ENCODE measurements at regions not wholly inside any gene's neighbourhood (a gene's known extent, or its start where the extent isn't known, plus 50 kb on each side); places are given as distances from the start of the nearest gene placed in this dataset.

- Histone ChIP-seq H3K9me3 (ENCODE audit: low read depth, low read length, poor library complexity, severe bottlenecking) (no peaks in the 10 kb centered on the region), H3K27me3 (replicated peaks; ENCODE audit: insufficient read depth, low read depth, low read length, poor library complexity) (no peaks in the 10 kb centered on the region), H3K4me1 (ENCODE audit: insufficient read depth, low read length, poor library complexity, severe bottlenecking) (no peaks in the 10 kb centered on the region), H3K36me3 (ENCODE audit: insufficient read depth, low read length, poor library complexity, severe bottlenecking) (no peaks in the 10 kb centered on the region), H3K27ac (ENCODE audit: low read depth, low read length, poor library complexity, severe bottlenecking) (no peak overlapping the region), H3K4me3 (ENCODE audit: low read depth, low read length, poor library complexity, severe bottlenecking) (no peak overlapping the region)
- no peak for DNase-seq (ENCODE audit: low spot score)
- intact Hi-C loops (cut with micrococcal nuclease; ENCODE audit: unreplicated experiment) = no loop called here
- TF ChIP-seq CTCF (conservative IDR thresholded peaks at IDR 0.05; ENCODE audit: low read depth, low read length) = no peak
- TF ChIP-seq EZH2 (IDR thresholded peaks at IDR 0.05; ENCODE audit: borderline replicate concordance, low read depth, low read length, poor library complexity, severe bottlenecking) = no peak
- no TSS peak for BruUV-seq (replicated peaks)
- POLR2A ChIA-PET (ENCODE audit: low non-redundant PET) = no interaction called here
- CTCF ChIA-PET = no interaction called here
Measured at GRCh38 chr18:72409903-72410302, 134.2 kb downstream of the CBLN2 start.

DNA sequence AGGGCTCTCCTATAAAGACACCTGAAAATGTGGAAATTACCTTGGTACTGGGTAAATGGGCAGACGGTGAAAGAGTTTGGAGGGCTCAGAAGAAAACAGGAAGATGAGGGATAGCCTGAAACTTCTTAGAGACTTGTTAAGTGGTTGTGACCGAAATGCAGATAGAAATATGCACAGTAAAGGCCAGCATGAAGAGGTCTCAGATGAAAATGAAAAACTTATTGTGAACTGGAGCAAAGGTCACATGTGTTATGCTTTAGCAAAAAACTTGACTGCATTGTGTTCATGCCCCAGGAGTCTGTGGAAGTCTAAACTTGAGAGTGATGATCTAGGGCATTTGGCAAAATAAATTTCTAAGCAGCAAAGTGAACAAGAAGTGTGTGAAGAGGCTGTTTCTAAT, 137.1 kb downstream of the CBLN2 start:
- TF ChIP-seq CTCF (conservative IDR thresholded peaks at IDR 0.05; ENCODE audit: low read depth, low read length) = no peak
- TF ChIP-seq EZH2 (IDR thresholded peaks at IDR 0.05; ENCODE audit: borderline replicate concordance, low read depth, low read length, poor library complexity, severe bottlenecking) = no peak
- Histone ChIP-seq H3K27me3 (replicated peaks; ENCODE audit: insufficient read depth, low read depth, low read length, poor library complexity) (no peaks in the 10 kb centered on the region), H3K36me3 (ENCODE audit: insufficient read depth, low read length, poor library complexity, severe bottlenecking) (no peaks in the 10 kb centered on the region), H3K4me3 (ENCODE audit: low read depth, low read length, poor library complexity, severe bottlenecking) (no peak overlapping the region), H3K27ac (ENCODE audit: low read depth, low read length, poor library complexity, severe bottlenecking) (no peak overlapping the region), H3K9me3 (ENCODE audit: low read depth, low read length, poor library complexity, severe bottlenecking) (no peaks in the 10 kb centered on the region), H3K4me1 (ENCODE audit: insufficient read depth, low read length, poor library complexity, severe bottlenecking) (no peaks in the 10 kb centered on the region)
- CTCF ChIA-PET = no interaction called here
- DNase-seq (ENCODE audit: low spot score) = no peak
- intact Hi-C loops (cut with micrococcal nuclease; ENCODE audit: unreplicated experiment) = no loop called here
- BruUV-seq (replicated peaks) = no TSS peak
- POLR2A ChIA-PET (ENCODE audit: low non-redundant PET) = no interaction called here

- intact Hi-C loops (cut with micrococcal nuclease; ENCODE audit: unreplicated experiment) = no loop called here
- DNase-seq (ENCODE audit: low spot score) = no peak
- no peaks in the 10 kb centered on the region for H3K4me1 ChIP-seq (ENCODE audit: insufficient read depth, low read length, poor library complexity, severe bottlenecking)
- H3K27ac ChIP-seq (ENCODE audit: low read depth, low read length, poor library complexity, severe bottlenecking) = no peak overlapping the region
- TF ChIP-seq CTCF (conservative IDR thresholded peaks at IDR 0.05; ENCODE audit: low read depth, low read length) (no peak), EZH2 (IDR thresholded peaks at IDR 0.05; ENCODE audit: borderline replicate concordance, low read depth, low read length, poor library complexity, severe bottlenecking) (no peak)
- H3K4me3 ChIP-seq (ENCODE audit: low read depth, low read length, poor library complexity, severe bottlenecking) = no peak overlapping the region
- ChIA-PET CTCF (no interaction called here), POLR2A (ENCODE audit: low non-redundant PET) (no interaction called here)
- no peaks in the 10 kb centered on the region for H3K9me3 ChIP-seq (ENCODE audit: low read depth, low read length, poor library complexity, severe bottlenecking)
- no TSS peak for BruUV-seq (replicated peaks)
- no peaks in the 10 kb centered on the region for H3K27me3 ChIP-seq (replicated peaks; ENCODE audit: insufficient read depth, low read depth, low read length, poor library complexity)
- no peaks in the 10 kb centered on the region for H3K36me3 ChIP-seq (ENCODE audit: insufficient read depth, low read length, poor library complexity, severe bottlenecking)
Measured at GRCh38 chr18:72391951-72392350, 152.2 kb downstream of the CBLN2 start.

All from A673 (cell line).